MM.1S (cell line): ENCODE measurements at regions not wholly inside any gene's neighbourhood (a gene's known extent, or its start where the extent isn't known, plus 50 kb on each side); places are given as distances from the start of the nearest gene placed in this dataset.

ENCODE experiments used
- DNase-seq: peaks from one replicate; pipeline ENCODE4 v3.0.0-alpha.2; 2015
- H2AFZ ChIP-seq: fragments of 300-600 bp; sonication (generic); 2 replicates; pipeline ENCODE4 v1.6.0; 2016; ENCODE audit warnings: antibody characterized with exemption, low read length
- H3F3A ChIP-seq: fragments of 300-600 bp; sonication (generic); 2 replicates; pipeline ENCODE4 v1.6.1; 2016; ENCODE audit warnings: mild to moderate bottlenecking, antibody characterized with exemption, low read length, moderate library complexity, mixed read lengths; ENCODE audit not compliant: insufficient read depth
- H3K27ac ChIP-seq: fragments of 300-600 bp; sonication (generic); 2 replicates; pipeline ENCODE4 v1.5.1; 2016; ENCODE audit warnings: mild to moderate bottlenecking, low read length
- H3K27me3 ChIP-seq: fragments of 300-600 bp; sonication (generic); replicated peaks from 2 replicates; pipeline ENCODE4 v1.6.0; 2016; ENCODE audit warnings: low read length; ENCODE audit not compliant: insufficient read depth
- H3K36me3 ChIP-seq: fragments of 300-600 bp; sonication (generic); replicated peaks from 2 replicates; pipeline ENCODE4 v1.6.1; 2016; ENCODE audit warnings: mild to moderate bottlenecking, low read length, mixed read lengths; ENCODE audit not compliant: insufficient read depth
- H3K4me1 ChIP-seq: fragments of 300-600 bp; sonication (generic); 2 replicates; pipeline ENCODE4 v1.6.1; 2016; ENCODE audit warnings: low read length, mixed read lengths
- H3K4me2 ChIP-seq: fragments of 300-600 bp; sonication (generic); 2 replicates; pipeline ENCODE4 v1.6.0; 2016; ENCODE audit warnings: low read depth, low read length
- H3K4me3 ChIP-seq: fragments of 300-600 bp; sonication (generic); 2 replicates; pipeline ENCODE4 v1.5.1; 2016; ENCODE audit warnings: low read length, mixed read lengths
- H3K79me2 ChIP-seq: fragments of 300-600 bp; sonication (generic); 2 replicates; pipeline ENCODE4 v1.6.1; 2016; ENCODE audit warnings: mixed run types, low read length, mixed read lengths
- H3K9ac ChIP-seq: fragments of 300-600 bp; sonication (generic); 2 replicates; pipeline ENCODE4 v1.6.1; 2016; ENCODE audit warnings: low read length, mixed read lengths
- H3K9me2 ChIP-seq: fragments of 300-600 bp; sonication (generic); replicated peaks from 2 replicates; pipeline ENCODE4 v1.6.1; 2016; ENCODE audit warnings: mild to moderate bottlenecking, low read length, mixed read lengths; ENCODE audit not compliant: insufficient read depth
- H3K9me3 ChIP-seq: fragments of 300-600 bp; sonication (generic); replicated peaks from 2 replicates; pipeline ENCODE4 v1.6.1; 2016; ENCODE audit warnings: mild to moderate bottlenecking, low read length, mixed read lengths; ENCODE audit not compliant: insufficient read depth
- H4K20me1 ChIP-seq: fragments of 300-600 bp; sonication (generic); 2 replicates; pipeline ENCODE4 v1.6.1; 2016; ENCODE audit warnings: mild to moderate bottlenecking, low read length, moderate library complexity, mixed read lengths; ENCODE audit not compliant: insufficient read depth
- EZH2 ChIP-seq: fragments of 300-600 bp; sonication (generic); optimal IDR thresholded peaks from 2 replicates; pipeline ENCODE3; 2017; ENCODE audit warnings: low read depth, mild to moderate bottlenecking, antibody characterized with exemption, low read length, mixed read lengths
- EZH2phosphoT487 ChIP-seq: fragments of 300-600 bp; sonication (generic); IDR thresholded peaks from 2 replicates; pipeline ENCODE4 v1.6.1; 2018; ENCODE audit warnings: antibody characterized with exemption, low read length
- TF ChIP-seq, protein P1 (sequence below): fragments of 300-600 bp; sonication (generic); IDR thresholded peaks from 2 replicates; pipeline ENCODE4 v1.5.1; 2016; ENCODE audit warnings: antibody characterized with exemption, low read length, mixed read lengths

DNA sequence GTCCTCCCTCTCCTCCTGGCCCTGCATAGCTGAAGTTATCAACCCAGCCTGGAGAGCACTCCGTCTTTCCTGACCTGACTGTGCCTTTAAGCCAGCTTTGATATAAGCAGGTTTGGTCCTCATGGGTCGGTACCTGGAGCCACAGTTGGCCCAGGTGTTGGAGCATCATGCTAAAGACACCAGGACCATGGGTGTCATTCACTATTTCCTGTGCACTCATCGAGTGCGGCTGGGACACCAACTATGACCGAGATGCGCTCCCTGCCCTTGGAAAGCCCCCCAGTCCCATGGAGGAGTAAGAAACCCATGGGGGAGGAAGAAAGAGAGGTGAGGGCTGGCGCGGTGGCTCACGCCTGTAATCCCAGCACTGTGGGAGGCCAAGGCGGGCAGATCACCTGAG is 78.9 kb upstream of the CCND2 start:
- Histone ChIP-seq H3K4me1 (no peaks in the 10 kb centered on the region), H3K79me2 (no peaks in the 10 kb centered on the region), H3K27ac (no peak overlapping the region), H3K4me3 (no peak overlapping the region), H3K9me2 (no peaks in the 10 kb centered on the region), H3K36me3 (no peaks in the 10 kb centered on the region), H4K20me1 (no peaks in the 10 kb centered on the region), H3K27me3 (no peaks in the 10 kb centered on the region), H2AFZ (no peak overlapping the region), H3K9me3 (no peaks in the 10 kb centered on the region), H3K4me2 (no peak overlapping the region), H3K9ac (no peak overlapping the region), H3F3A (no peaks in the 10 kb centered on the region)
- TF ChIP-seq, protein P1, sequence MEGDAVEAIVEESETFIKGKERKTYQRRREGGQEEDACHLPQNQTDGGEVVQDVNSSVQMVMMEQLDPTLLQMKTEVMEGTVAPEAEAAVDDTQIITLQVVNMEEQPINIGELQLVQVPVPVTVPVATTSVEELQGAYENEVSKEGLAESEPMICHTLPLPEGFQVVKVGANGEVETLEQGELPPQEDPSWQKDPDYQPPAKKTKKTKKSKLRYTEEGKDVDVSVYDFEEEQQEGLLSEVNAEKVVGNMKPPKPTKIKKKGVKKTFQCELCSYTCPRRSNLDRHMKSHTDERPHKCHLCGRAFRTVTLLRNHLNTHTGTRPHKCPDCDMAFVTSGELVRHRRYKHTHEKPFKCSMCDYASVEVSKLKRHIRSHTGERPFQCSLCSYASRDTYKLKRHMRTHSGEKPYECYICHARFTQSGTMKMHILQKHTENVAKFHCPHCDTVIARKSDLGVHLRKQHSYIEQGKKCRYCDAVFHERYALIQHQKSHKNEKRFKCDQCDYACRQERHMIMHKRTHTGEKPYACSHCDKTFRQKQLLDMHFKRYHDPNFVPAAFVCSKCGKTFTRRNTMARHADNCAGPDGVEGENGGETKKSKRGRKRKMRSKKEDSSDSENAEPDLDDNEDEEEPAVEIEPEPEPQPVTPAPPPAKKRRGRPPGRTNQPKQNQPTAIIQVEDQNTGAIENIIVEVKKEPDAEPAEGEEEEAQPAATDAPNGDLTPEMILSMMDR, result no peak
- no peak for DNase-seq

DNA sequence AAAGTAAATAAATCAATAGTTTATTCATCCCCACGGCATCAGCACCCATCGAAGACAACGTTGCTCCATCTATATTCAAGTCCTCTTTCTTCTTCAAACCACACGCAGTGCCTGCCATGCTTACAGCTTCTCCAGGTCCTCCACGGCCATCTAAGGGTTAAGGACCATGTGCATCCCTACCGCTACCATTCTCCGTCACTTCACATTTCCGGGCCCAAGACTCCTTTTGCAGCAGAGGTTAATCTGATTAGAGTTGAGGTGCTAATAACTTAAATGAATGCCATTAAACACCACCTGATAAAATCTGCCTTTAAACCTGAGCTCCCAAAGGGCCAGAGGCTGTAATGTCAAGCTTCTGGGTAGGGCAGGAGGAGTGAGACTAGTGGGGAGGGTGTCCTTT is 79.7 kb upstream of the CCND2 start:
- Histone ChIP-seq H3K9me3 (no peaks in the 10 kb centered on the region), H3K9me2 (no peaks in the 10 kb centered on the region), H3F3A (no peaks in the 10 kb centered on the region), H4K20me1 (no peaks in the 10 kb centered on the region), H3K27me3 (no peaks in the 10 kb centered on the region), H3K27ac (no peak overlapping the region), H2AFZ (no peak overlapping the region), H3K4me1 (no peaks in the 10 kb centered on the region), H3K36me3 (no peaks in the 10 kb centered on the region), H3K4me3 (no peak overlapping the region), H3K4me2 (no peak overlapping the region), H3K9ac (no peak overlapping the region), H3K79me2 (no peaks in the 10 kb centered on the region)
- TF ChIP-seq EZH2phosphoT487, result no peak
- TF ChIP-seq, protein P1, result no peak
- TF ChIP-seq EZH2, result no peak
- no peak for DNase-seq

DNA sequence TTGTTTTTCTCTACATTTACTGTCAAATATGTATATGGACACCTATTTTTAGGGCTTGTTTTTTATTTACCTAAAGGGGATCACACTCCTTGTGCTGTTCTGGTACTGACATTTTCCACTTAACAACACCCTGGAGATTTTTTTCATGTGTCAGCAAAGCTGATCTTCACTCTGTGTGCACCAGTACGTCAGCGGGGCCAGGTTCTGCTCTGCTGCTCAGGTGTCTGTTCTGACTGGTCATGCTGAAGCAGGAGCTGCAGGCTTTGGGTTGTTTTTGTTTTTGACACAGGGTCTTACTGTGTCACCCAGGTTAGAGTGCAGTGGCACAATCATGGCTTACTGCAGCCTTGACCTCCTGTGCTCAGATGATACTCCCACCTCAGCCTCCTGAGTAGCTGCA is 81.9 kb upstream of the CCND2 start:
- Histone ChIP-seq H2AFZ (no peak overlapping the region), H3K9me2 (no peaks in the 10 kb centered on the region), H3F3A (no peaks in the 10 kb centered on the region), H3K9me3 (no peaks in the 10 kb centered on the region), H3K27me3 (no peaks in the 10 kb centered on the region), H3K27ac (no peak overlapping the region), H3K4me2 (no peak overlapping the region), H3K36me3 (no peaks in the 10 kb centered on the region), H4K20me1 (no peaks in the 10 kb centered on the region), H3K9ac (no peak overlapping the region), H3K4me1 (no peaks in the 10 kb centered on the region), H3K4me3 (no peak overlapping the region), H3K79me2 (no peaks in the 10 kb centered on the region)
- DNase-seq, result no peak
- no peak for TF ChIP-seq EZH2
- no peak for TF ChIP-seq EZH2phosphoT487
- TF ChIP-seq, protein P1, result no peak

DNA sequence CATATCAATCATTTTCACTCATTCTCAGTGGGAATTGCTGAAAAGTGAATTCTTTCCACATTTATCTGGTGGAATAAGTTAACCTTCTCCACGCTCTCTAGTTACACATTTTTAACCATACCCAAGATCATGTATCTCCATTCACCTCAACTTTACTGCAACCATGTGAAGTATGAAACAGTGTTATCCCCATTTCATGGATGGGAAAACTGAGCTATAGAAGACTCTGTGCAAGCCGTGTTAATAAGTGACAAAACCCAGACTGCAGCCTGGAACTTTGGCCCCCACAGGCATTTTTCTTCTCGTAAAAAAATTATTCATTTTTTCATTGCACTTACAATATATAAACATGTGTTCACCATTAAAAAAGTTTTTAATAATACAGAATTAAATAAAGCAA is 82.4 kb upstream of the CCND2 start:
- H2AFZ ChIP-seq, result no peak overlapping the region
- no peaks in the 10 kb centered on the region for H3K4me1 ChIP-seq
- DNase-seq, result no peak
- TF ChIP-seq, protein P1, result no peak
- TF ChIP-seq EZH2, result no peak
- no peak for TF ChIP-seq EZH2phosphoT487
- H3K9me2 ChIP-seq, result no peaks in the 10 kb centered on the region
- H3K9me3 ChIP-seq, result no peaks in the 10 kb centered on the region
- no peaks in the 10 kb centered on the region for H4K20me1 ChIP-seq
- H3F3A ChIP-seq, result no peaks in the 10 kb centered on the region
- H3K27me3 ChIP-seq, result no peaks in the 10 kb centered on the region
- H3K36me3 ChIP-seq, result no peaks in the 10 kb centered on the region
- no peak overlapping the region for H3K4me2 ChIP-seq
- no peak overlapping the region for H3K9ac ChIP-seq
- no peak overlapping the region for H3K27ac ChIP-seq
- no peak overlapping the region for H3K4me3 ChIP-seq
- no peaks in the 10 kb centered on the region for H3K79me2 ChIP-seq
